IgD-negative memory B cell (primary cell): ENCODE measurements at regions not wholly inside any gene's neighbourhood (a gene's known extent, or its start where the extent isn't known, plus 50 kb on each side); places are given as distances from the start of the nearest gene placed in this dataset.

Source experiments
- H3K27ac Mint-ChIP-seq, 3 donors: one replicate each; pipeline ENCODE4 v1.8.0; 2020 to 2022; ENCODE audit warnings: mild to moderate bottlenecking in 3 of 3, mixed read lengths in 3 of 3, moderate library complexity in 1 of 3
- H3K27me3 Mint-ChIP-seq: one replicate; pipeline ENCODE4 v1.8.0; 2021; ENCODE audit warnings: mixed read lengths
- H3K36me3 Mint-ChIP-seq: one replicate; pipeline ENCODE4 v1.8.0; 2020; ENCODE audit warnings: mild to moderate bottlenecking, mixed read lengths
- H3K4me1 Mint-ChIP-seq, 3 donors: one replicate each; pipeline ENCODE4 v1.8.0; 2020 to 2022; ENCODE audit warnings: mixed read lengths in 3 of 3, mild to moderate bottlenecking in 1 of 3
- H3K4me3 Mint-ChIP-seq, 4 donors: one replicate each; pipeline ENCODE4 v1.8.0; 2020 to 2022; ENCODE audit warnings: mild to moderate bottlenecking in 4 of 4, mixed read lengths in 4 of 4, moderate library complexity in 3 of 4
- H3K9me3 Mint-ChIP-seq, 3 donors: one replicate each; pipeline ENCODE4 v1.8.0; 2020 to 2021; ENCODE audit warnings: mixed read lengths in 3 of 3, mild to moderate bottlenecking in 1 of 3

DNA sequence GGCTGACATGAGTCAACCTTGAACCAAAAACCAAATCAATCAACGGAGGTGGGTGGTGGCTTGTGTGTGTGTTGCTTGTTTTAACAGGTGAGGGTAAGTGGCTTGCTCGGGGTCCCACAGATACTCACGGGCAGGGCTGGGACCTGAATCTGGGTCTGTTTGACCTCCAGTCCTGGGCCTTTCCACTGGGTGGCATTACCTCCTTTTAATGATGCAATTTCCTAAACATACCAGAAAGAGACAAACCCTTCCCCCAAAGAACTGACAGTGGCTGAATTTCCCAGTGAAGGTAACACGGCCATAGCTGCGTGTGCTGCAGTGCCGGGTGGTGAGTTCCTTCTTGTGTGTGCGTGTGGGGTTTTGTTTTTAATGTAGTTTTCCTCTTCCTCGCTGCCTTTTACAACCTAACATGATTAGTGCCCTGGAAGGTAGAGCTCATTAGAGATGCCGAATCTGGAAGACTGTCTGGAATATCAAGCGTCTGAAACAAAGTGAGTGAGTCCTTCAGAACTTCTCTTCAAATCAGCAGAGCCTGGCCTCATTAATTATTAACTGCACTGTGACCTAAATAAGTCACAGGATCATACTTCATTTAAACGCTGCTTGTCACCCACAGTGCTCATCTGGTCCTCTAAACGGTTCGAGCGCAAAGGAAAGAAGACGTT, 166.1 kb upstream of the TCERG1L start:
- Mint-ChIP-seq H3K9me3 (peaks cover 0 to 3% (median 2%) of the 10 kb centered on the region in 3 donors), H3K36me3 (no peaks in the 10 kb centered on the region), H3K27me3 (peaks cover 3% of the 10 kb centered on the region), H3K27ac (no peak overlapping the region), H3K4me1 (no peaks in the 10 kb centered on the region), H3K4me3 (no peak overlapping the region)

DNA sequence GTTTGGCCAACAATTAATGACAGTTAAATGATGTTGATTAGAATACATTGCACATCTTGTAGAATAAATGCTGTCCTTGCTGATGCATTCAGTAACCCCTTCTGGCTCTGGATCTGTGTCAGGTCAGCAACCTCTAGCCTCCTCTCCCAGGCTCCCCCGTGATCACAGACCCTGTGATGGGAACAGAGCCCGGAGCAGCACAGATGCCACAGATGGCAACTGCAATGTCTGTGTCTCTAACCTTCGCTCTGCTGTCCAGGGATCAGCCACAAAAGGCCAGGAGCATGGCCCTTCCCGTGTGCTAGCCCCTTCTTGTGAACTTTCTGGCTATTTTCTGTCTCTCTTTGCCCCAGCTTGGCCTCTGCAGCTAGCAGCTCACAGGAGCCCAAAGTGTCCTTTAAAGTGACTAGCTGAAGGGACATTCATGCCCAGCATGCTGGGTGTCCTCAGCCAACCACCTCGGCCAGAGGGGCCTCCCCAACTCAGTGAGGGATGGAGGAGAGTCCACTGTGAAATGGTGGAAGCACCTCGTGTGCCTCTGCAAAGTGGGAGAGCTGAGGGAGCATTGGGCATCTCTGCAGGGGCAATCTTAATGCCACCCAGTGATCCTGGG, 167.0 kb upstream of the TCERG1L start:
- peaks cover 1% of the 10 kb centered on the region for H3K27me3 Mint-ChIP-seq
- H3K9me3 Mint-ChIP-seq, result peaks cover 0 to 3% (median 2%) of the 10 kb centered on the region in 3 donors
- H3K4me1 Mint-ChIP-seq, result peaks cover 0 to under 1% (median 0%) of the 10 kb centered on the region in 3 donors
- H3K4me3 Mint-ChIP-seq, result no peak overlapping the region
- H3K36me3 Mint-ChIP-seq, result no peaks in the 10 kb centered on the region
- no peak overlapping the region for H3K27ac Mint-ChIP-seq

DNA sequence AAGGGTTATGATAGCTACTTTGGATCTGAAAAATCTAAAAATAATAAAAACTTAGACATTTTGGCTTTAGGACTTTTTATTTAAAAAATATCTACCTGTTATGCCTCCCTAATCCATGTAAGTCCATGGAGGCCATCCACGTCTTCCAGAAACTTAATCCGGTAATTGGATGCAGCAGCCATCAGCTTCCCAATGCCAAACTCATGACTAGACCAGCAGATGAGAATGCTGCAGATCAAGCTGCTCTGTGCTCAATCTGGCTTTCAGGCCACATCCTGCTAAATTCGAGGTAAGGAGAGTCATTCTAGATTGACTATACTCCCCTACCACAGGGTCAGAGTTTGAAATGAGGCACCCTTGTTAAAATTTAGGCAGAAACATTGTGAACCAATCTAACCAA, 168.5 kb upstream of the TCERG1L start:
- no peaks in the 10 kb centered on the region for H3K27me3 Mint-ChIP-seq
- H3K4me3 Mint-ChIP-seq, result no peak overlapping the region
- H3K9me3 Mint-ChIP-seq, result peaks cover 0 to 3% (median 2%) of the 10 kb centered on the region in 3 donors
- peaks cover 0 to 2% (median 0%) of the 10 kb centered on the region in 3 donors for H3K4me1 Mint-ChIP-seq
- no peak overlapping the region for H3K27ac Mint-ChIP-seq
- no peaks in the 10 kb centered on the region for H3K36me3 Mint-ChIP-seq

DNA sequence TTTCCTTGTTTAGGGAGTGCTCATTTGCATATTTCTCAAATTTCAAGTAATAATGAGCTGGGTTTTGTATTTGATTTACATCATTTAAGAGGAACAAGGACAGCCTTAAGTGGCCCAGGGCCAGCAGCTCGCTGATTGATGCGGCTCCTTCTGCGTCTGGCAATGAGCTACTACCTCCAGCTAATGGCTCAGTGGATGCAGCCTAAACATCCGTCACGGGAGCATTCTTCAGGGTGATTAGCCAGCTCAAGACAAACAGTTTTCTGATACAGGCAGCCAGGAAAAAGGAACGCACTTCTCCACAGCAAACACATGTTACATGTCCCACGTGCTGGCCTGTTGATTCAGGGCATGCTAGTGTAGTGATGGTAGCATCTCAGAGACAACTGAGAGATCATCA, 169.3 kb upstream of the TCERG1L start:
- H3K9me3 Mint-ChIP-seq, result peaks cover 0 to 5% (median 4%) of the 10 kb centered on the region in 3 donors
- H3K4me1 Mint-ChIP-seq, result peaks cover 0 to 2% (median 0%) of the 10 kb centered on the region in 3 donors
- H3K36me3 Mint-ChIP-seq, result no peaks in the 10 kb centered on the region
- no peak overlapping the region for H3K4me3 Mint-ChIP-seq
- H3K27ac Mint-ChIP-seq, result no peak overlapping the region
- no peaks in the 10 kb centered on the region for H3K27me3 Mint-ChIP-seq

DNA sequence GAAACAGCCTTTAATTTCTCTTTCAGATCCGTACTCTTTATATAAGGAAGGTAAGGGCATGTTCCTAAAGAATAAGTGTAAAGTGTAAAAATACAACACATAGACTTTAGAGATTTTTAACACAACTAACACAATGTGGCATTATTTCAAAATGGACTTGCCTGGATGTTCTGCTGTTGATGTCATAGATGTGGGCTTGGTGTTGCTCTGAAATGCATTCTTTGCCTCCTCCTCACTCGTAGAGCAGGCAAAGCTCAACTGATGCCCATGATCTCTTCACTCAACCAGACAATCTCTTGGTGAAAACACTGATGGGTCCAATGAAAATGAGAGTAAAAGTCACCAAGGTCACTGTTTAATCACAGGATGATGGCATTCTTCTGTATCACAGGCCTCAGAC, 174.2 kb upstream of the TCERG1L start:
- no peaks in the 10 kb centered on the region for H3K36me3 Mint-ChIP-seq
- H3K4me1 Mint-ChIP-seq, result peaks cover 0 to 2% (median 0%) of the 10 kb centered on the region in 3 donors
- no peaks in the 10 kb centered on the region for H3K27me3 Mint-ChIP-seq
- no peak overlapping the region for H3K27ac Mint-ChIP-seq
- H3K9me3 Mint-ChIP-seq, result peaks cover 4 to 14% (median 4%) of the 10 kb centered on the region in 3 donors
- no peak overlapping the region for H3K4me3 Mint-ChIP-seq

DNA sequence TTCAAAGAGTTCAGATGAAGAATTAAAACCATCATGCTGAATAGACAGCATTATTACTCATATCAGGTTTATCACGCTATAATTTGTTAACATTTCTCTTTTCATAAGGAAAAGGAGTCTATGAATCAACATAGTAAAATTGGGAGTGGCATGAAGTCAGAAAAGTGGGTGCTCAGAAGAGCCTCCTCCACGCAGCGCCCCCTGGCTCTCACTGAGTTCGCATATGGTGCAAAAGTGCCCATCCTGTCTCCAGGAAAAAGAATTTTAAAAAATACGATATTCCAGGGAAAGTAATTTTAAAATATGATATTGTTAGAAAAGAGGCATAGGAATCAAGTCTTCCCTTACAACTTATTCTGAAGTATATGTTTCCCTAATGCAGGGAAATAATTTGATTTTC, 176.3 kb upstream of the TCERG1L start:
- Mint-ChIP-seq H3K36me3 (no peaks in the 10 kb centered on the region), H3K27me3 (no peaks in the 10 kb centered on the region), H3K4me3 (no peak overlapping the region), H3K27ac (no peak overlapping the region), H3K4me1 (peaks cover 0 to 2% (median 0%) of the 10 kb centered on the region in 3 donors), H3K9me3 (peaks cover 2 to 11% (median 6%) of the 10 kb centered on the region in 3 donors)

DNA sequence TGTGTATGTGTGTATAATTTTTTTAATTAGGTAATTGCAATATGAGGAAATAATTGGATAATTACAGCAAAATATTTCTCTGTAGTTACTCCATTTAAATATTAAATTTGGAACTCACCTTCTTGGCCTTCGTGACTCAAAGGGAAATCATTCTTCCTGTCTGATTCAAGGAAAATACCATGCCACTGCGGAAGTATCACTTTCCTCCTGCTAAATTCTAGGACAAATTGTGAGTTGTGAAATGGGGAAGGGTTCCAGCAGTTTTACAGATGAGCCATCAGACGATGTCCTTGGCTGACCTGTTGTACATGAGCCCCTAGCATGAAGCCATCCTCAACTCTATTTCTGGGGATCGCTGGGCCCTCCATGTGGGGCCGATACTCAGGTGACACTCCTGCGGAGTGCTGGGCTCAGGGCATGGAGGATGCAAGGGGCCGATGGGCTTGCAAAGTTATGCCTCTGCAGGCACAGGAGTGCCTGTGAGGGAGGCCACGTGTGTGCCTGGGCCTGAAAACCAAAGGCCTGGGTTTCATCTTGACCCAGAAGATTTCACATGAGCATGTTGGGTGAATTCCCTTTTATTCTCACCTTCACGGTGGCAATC, 179.6 kb upstream of the TCERG1L start:
- no peaks in the 10 kb centered on the region for H3K36me3 Mint-ChIP-seq

DNA sequence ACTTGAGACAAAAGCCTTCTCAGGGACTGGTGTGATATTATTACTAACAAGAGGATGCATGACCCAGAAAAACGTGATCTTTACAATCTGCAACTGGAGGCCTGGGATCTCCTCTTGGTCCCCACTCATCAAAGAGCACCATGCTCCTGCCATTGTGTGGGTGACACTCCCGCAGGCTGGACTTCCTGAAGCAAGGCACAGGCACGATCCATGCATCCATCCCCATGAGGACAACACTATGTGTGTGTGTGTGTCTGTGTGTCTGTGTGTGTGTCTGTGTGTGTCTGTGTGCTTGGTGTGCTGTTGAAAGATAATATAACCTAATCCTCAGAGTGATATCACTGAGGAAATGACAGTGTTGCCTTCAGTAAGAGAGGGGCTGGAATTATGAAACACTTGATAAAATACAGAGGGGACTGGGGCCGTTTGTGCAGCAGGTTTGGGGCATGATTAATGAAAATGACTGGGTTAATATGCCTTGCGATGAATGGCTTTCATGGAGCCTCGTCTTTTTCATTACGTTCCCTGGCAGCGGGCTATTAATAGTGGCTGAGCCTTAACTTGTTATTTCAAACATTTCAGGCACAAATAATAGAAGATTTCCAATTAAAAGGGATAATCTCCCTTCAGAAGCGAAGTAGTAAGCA, 180.8 kb upstream of the TCERG1L start:
- H3K27ac Mint-ChIP-seq, result peak overlapping the region in 1 of 3 donors; percentile 34
- H3K4me3 Mint-ChIP-seq, result no peak overlapping the region
- H3K9me3 Mint-ChIP-seq, result peaks cover 0 to 9% (median 6%) of the 10 kb centered on the region in 3 donors
- no peaks in the 10 kb centered on the region for H3K36me3 Mint-ChIP-seq
- no peaks in the 10 kb centered on the region for H3K27me3 Mint-ChIP-seq
- no peaks in the 10 kb centered on the region for H3K4me1 Mint-ChIP-seq

More for the DNA sequence above, 179.6 kb upstream of the TCERG1L start:
- Mint-ChIP-seq H3K4me3 (no peak overlapping the region), H3K9me3 (peaks cover 0 to 13% (median 11%) of the 10 kb centered on the region in 3 donors), H3K27me3 (no peaks in the 10 kb centered on the region), H3K4me1 (no peaks in the 10 kb centered on the region), H3K27ac (peak overlapping the region in 1 of 3 donors; percentile 28)

DNA sequence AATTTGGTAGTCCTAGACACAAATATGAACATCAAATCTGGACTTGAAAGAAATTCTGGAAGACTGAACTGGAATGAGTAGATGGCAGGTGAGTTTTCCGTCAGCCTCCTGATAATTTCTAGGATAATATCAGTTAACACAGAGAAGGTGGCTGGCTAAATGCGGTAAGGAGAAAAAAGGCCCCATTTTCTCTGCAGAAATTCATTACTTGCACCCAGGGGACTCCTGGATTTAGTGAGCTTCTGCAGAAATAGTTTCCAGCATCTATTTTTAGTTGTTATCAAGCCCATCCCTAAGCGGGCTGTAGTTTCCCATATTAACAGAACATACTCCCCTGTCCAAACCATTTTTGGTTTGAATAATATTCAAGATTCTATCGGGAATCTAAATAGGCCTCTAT, 181.9 kb upstream of the TCERG1L start:
- H3K4me1 Mint-ChIP-seq, result no peaks in the 10 kb centered on the region
- no peaks in the 10 kb centered on the region for H3K36me3 Mint-ChIP-seq
- no peak overlapping the region for H3K4me3 Mint-ChIP-seq
- peaks cover 0 to 7% (median 6%) of the 10 kb centered on the region in 3 donors for H3K9me3 Mint-ChIP-seq
- H3K27ac Mint-ChIP-seq, result no peak overlapping the region
- no peaks in the 10 kb centered on the region for H3K27me3 Mint-ChIP-seq

DNA sequence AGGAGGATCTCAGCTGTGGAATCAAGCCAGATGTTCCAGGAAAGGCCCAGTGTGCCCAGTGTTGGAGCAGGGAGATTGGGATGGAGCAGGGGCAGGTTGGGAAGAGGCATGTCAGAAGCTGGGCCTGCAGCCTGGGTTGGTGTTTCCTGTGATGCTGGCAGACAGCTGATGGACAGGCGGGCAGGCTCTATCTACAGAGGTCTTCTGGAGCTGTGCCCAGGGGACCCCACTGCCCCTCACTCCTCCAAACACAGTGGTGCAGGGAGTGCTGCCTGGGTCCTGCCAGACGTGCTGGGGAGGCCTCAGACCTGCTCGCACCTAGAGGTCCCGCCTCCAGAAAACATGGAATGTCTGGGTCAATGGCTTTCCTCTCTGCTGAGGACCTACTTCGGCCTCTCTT, 182.9 kb upstream of the TCERG1L start:
- Mint-ChIP-seq H3K4me3 (no peak overlapping the region), H3K27me3 (no peaks in the 10 kb centered on the region), H3K4me1 (no peaks in the 10 kb centered on the region), H3K36me3 (peaks cover 1% of the 10 kb centered on the region), H3K9me3 (peaks cover 0 to 7% (median 6%) of the 10 kb centered on the region in 3 donors), H3K27ac (no peak overlapping the region)

DNA sequence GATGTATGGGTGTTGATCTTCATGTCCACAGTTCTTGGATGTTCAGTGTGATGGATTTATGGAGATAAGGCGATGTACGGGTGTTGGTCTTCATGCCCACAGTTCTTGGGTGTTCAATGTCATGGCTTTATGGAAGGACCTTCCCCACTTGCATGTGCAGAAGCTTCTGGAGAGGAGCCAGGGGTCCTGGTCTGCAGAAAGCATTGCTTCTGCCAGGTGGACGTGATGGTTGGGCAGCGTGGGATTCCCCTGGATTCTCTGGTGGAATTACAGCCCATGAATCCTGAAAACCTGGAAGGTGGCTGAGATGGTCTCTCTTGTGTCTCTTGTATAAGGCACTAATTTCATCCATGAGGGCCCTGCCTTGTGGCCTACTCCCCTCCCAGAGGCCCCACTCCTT, 183.7 kb upstream of the TCERG1L start:
- H3K9me3 Mint-ChIP-seq, result peaks cover 0 to 7% (median 6%) of the 10 kb centered on the region in 3 donors

DNA sequence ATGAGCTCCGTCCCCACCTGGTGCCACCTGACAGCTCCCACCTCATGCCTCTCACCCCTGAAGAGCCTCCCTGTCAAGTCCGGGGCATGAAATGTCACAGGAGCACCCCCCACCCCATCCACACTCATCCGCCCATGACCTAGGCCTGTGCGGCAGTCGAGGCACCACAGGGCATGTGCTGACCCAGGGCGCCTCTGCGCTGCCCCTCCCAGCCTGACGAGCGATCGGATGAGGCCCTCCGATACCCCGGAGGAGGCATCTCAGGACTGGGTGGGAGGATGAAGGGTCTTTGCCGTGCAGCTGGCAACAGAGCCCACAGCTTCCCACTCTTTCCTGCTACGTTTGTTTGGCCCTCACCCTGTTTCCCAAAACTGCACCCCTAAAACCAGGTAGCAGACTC, 184.4 kb upstream of the TCERG1L start:
- Mint-ChIP-seq H3K27me3 (no peaks in the 10 kb centered on the region), H3K9me3 (peaks cover 0 to 7% (median 6%) of the 10 kb centered on the region in 3 donors), H3K36me3 (peaks cover 1% of the 10 kb centered on the region), H3K4me3 (no peak overlapping the region), H3K27ac (no peak overlapping the region), H3K4me1 (no peaks in the 10 kb centered on the region)

More for the DNA sequence above, 183.7 kb upstream of the TCERG1L start:
- no peaks in the 10 kb centered on the region for H3K27me3 Mint-ChIP-seq
- H3K4me3 Mint-ChIP-seq, result no peak overlapping the region
- H3K27ac Mint-ChIP-seq, result no peak overlapping the region
- peaks cover 1% of the 10 kb centered on the region for H3K36me3 Mint-ChIP-seq
- no peaks in the 10 kb centered on the region for H3K4me1 Mint-ChIP-seq

DNA sequence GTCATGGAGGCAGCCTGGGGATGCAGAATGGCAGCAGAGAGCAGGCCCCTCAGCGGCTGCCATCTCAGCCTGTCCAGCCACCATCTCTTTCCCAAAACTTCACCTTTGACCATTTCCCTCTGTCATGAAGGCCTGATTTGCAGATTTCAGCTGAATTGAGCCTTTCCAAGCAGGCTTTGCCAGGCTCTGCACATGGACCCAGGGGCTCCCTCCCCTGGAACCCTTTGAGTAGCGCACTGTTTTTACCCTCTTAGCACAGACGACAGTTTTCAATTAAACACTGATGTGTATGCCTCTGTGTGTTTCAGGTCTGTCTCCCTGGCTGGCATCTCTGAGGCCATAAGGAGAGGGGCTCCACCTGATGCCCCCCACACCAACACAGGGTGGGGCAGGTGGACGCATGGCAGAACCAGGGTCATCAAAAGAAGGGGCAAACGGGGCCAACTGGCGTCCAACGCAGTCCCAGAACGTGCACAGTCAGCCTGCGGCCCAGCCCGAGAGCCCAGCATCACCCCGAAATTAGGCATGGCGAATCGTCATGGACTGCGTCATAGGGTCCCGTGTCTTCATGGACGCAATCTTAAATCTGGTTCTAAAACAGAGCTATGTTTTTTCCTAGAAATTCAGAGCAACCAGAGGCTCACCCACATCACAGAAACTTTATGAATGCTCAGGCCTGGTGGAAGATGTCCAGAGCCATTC, 185.0 kb upstream of the TCERG1L start:
- Mint-ChIP-seq H3K27ac (no peak overlapping the region), H3K27me3 (no peaks in the 10 kb centered on the region), H3K4me1 (no peaks in the 10 kb centered on the region), H3K36me3 (peaks cover 1% of the 10 kb centered on the region), H3K9me3 (peaks cover 2 to 8% (median 7%) of the 10 kb centered on the region in 3 donors), H3K4me3 (no peak overlapping the region)

DNA sequence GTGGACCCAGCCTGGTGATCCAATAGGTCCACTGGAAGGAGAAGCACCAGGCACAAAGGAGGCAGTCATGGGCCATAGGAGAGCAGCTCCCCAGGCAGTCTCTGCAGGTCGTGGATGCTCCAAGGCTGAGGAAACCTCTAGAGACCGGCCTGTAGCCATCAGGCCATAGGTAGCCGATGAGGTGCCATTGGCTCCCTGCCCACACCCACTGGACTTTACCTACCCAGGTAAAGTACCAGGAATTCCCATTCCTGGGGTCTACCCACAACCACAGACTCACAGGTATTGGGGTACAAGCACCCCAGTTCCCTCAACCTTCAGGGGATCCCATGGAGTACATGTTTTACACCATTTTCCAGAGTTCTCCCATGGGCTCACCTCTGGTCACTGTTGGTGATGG, 188.0 kb upstream of the TCERG1L start:
- Mint-ChIP-seq H3K9me3 (peaks cover 7 to 31% (median 15%) of the 10 kb centered on the region in 3 donors), H3K36me3 (peaks cover 1% of the 10 kb centered on the region), H3K27ac (no peak overlapping the region), H3K4me1 (no peaks in the 10 kb centered on the region), H3K27me3 (no peaks in the 10 kb centered on the region), H3K4me3 (no peak overlapping the region)

DNA sequence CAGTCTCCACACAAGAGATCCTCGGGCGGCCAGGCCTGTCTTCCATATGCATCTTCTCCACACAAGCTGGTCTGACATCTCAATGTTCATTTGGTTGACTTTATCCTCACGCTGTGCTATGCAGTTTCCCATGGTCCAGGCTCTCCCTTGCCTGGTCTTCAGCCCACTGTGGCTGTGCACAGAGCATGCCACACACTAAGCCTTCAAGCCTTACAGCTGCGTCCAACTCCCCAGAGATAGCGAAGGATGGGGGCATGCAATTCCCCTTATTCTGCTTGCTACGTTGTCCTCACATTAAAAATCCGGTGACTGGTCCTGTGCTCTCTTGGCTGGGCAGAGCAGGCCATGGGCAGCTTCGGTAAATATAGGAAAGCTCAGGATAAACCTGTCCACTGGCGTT, 188.7 kb upstream of the TCERG1L start:
- Mint-ChIP-seq H3K27ac (no peak overlapping the region), H3K27me3 (no peaks in the 10 kb centered on the region), H3K9me3 (peaks cover 2 to 25% (median 21%) of the 10 kb centered on the region in 3 donors), H3K36me3 (peaks cover 1% of the 10 kb centered on the region), H3K4me3 (no peak overlapping the region), H3K4me1 (no peaks in the 10 kb centered on the region)
